HG03520 (cell line): ENCODE measurements at regions not wholly inside any gene's neighbourhood (a gene's known extent, or its start where the extent isn't known, plus 50 kb on each side); places are given as distances from the start of the nearest gene placed in this dataset.

Source experiments
- ATAC-seq: cut with Tn5 transposase; IDR thresholded peaks from one replicate; pipeline ENCODE4 v1.9.1; 2021; ENCODE audit warnings: mild to moderate bottlenecking, moderate library complexity; ENCODE audit not compliant: unreplicated experiment

GRCh38 chr13:48842316-48842715 lies 133.4 kb upstream of the FNDC3A start:
- no peak for ATAC-seq

GRCh38 chr13:48843630-48844380 lies 131.9 kb upstream of the FNDC3A start:
- no peak for ATAC-seq

- no peak for ATAC-seq
These were observed 131.0 kb upstream of the FNDC3A start for GRCh38 chr13:48844676-48845075.

- no peak for ATAC-seq
These were observed 126.2 kb upstream of the FNDC3A start for GRCh38 chr13:48849515-48849914.

GRCh38 chr13:48851707-48852106 lies 124.0 kb upstream of the FNDC3A start:
- no peak for ATAC-seq

- ATAC-seq = no peak
These were observed 122.6 kb upstream of the FNDC3A start for GRCh38 chr13:48852911-48853727.

GRCh38 chr13:48853728-48854102 lies 122.0 kb upstream of the FNDC3A start:
- ATAC-seq = no peak

- ATAC-seq = no peak
These were observed 118.1 kb upstream of the FNDC3A start for GRCh38 chr13:48857576-48857975.

- no peak for ATAC-seq
These were observed 117.4 kb upstream of the FNDC3A start for GRCh38 chr13:48858122-48858902.

- ATAC-seq = no peak
These were observed 116.2 kb upstream of the FNDC3A start for GRCh38 chr13:48859272-48860105.

- no peak for ATAC-seq
These were observed 115.3 kb upstream of the FNDC3A start for GRCh38 chr13:48860364-48860763.

- ATAC-seq = no peak
These were observed 113.1 kb upstream of the FNDC3A start for GRCh38 chr13:48862572-48862971.

- no peak for ATAC-seq
These were observed 111.6 kb upstream of the FNDC3A start for GRCh38 chr13:48864100-48864499.

GRCh38 chr13:48866249-48866648 lies 109.5 kb upstream of the FNDC3A start:
- ATAC-seq = no peak

- no peak for ATAC-seq
These were observed 102.6 kb upstream of the FNDC3A start for GRCh38 chr13:48873081-48873480.

- ATAC-seq = no peak
These were observed 102.1 kb upstream of the FNDC3A start for GRCh38 chr13:48873587-48873986.

- ATAC-seq = no peak
These were observed 101.5 kb upstream of the FNDC3A start for GRCh38 chr13:48874165-48874564.

GRCh38 chr13:48875047-48875446 lies 100.7 kb upstream of the FNDC3A start:
- ATAC-seq = no peak

GRCh38 chr13:48876289-48876688 lies 99.4 kb upstream of the FNDC3A start:
- ATAC-seq = no peak

- ATAC-seq = no peak
These were observed 96.3 kb upstream of the FNDC3A start for GRCh38 chr13:48879432-48879831.

- ATAC-seq = no peak
These were observed 95.9 kb upstream of the FNDC3A start for GRCh38 chr13:48879854-48880253.
